ENCODE measurements at regions not wholly inside any gene's neighbourhood (a gene's known extent, or its start where the extent isn't known, plus 50 kb on each side); places are given as distances from the start of the nearest gene placed in this dataset.

DNA sequence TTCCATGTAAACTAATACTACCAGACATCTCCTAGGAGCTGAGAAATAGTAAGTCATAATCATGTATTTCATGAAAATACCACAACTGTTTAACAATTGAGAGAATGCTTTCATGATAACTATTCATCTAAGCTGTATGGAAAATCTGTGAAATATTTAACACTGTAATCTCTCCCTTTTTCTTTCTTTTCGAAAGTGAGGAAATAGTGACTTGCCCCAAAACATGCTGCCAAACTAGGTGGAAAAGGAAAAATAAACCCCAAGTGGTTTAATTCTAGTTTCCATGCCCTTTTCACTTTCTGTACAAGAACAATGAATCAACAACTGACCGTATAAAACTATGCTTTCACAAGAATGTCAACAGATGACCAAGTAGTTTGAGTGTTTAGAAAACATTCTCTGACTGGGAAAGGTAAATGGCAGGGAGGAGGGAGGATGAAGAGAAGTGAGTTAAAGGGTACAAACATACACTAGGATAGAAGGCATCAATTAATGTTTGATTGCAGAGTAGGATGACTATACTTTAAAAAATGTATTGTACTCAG, 147.5 kb upstream of the AVPR1A start:
- TF ChIP-seq CTCF (IDR thresholded peaks at IDR 0.05) (no peak), POLR2A (IDR thresholded peaks at IDR 0.05) (no peak)

Data from suprapubic skin (tissue), 3 donors.